ENCODE measurements at regions not wholly inside any gene's neighbourhood (a gene's known extent, or its start where the extent isn't known, plus 50 kb on each side); places are given as distances from the start of the nearest gene placed in this dataset.
"Not testable (repeated sequence)": the region's sequence is repeated elsewhere in the genome, so short reads cannot be mapped to it uniquely, and the experiment has no call there.

DNA sequence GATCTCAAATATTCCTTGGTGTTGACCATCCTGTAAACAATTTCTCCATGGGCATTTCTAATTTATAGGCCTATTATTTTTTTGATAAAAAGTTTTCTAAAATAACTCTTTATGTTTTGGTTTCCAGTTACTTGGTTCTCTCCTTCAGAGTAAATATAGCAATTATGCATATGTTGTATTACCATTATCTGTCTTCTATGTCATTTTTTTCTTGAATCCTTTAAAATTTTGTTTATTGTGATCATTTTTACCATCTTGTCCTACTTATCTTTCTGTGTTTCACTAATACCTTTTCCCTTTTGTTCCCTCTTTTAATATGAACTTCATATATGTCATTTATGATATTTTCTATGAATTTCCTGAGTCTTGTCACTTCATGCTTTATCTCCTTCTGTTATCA is 341.1 kb downstream of the PDCD6IP start:
- Mint-ChIP-seq H3K4me1 (ENCODE audit: low read depth) (no peaks in the 10 kb centered on the region), H3K36me3 (ENCODE audit: low read depth) (no peaks in the 10 kb centered on the region), H3K9me3 (no peaks in the 10 kb centered on the region), H3K27ac (no peak overlapping the region), H3K4me3 (no peak overlapping the region), H3K27me3 (ENCODE audit: insufficient read depth) (no peaks in the 10 kb centered on the region)
- DNase-seq (ENCODE audit: low spot score): no peak
- intact Hi-C loops (cut with micrococcal nuclease): no loop called here

DNA sequence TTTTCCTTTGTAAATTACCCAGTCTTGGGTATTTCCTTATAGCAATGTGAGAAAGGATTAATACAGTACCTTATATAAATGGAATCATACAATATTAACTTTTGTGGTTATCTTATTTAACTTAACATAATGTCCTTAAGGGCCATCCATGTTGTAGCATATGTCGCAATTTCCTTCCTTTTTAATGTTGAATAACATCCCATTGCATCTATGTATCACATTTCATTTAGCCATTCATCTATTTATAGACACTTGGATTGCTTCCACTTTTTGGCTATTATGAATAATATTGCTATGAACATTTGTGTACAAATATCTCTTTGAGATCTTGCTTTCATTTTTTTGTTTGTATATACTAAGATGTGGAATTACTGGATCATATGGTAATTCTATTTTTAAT is 342.2 kb downstream of the PDCD6IP start:
- Mint-ChIP-seq H3K27me3 (ENCODE audit: insufficient read depth) (no peaks in the 10 kb centered on the region), H3K4me1 (ENCODE audit: low read depth) (no peaks in the 10 kb centered on the region), H3K27ac (no peak overlapping the region), H3K4me3 (no peak overlapping the region), H3K36me3 (ENCODE audit: low read depth) (no peaks in the 10 kb centered on the region), H3K9me3 (no peaks in the 10 kb centered on the region)
- no peak for DNase-seq (ENCODE audit: low spot score)
- intact Hi-C loops (cut with micrococcal nuclease): no loop called here

DNA sequence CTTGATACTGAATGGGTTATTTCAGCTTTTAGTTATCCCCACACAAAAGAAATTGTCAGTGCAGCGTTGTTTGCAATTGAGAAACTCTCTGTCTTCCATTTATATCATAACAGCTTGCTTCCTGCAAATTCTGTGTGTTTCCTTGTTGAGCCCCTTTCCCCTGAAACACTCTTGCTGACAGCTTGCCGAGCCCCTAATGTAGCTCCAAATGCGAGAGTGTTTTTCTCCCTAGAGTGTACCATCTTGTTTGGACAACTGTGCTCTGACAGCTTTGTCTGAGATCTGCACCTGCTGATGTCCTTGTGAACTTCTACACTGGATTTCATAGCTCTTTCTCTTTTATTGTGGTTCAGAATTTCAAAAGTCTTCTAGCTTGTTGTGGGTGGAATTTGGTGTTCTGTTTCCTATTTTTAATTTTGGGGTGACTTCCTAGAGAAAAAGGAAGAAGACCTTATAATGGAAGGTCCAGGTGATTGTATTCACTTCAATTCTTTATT is 343.5 kb downstream of the PDCD6IP start:
- no peak overlapping the region for H3K27ac Mint-ChIP-seq
- no peak overlapping the region for H3K4me3 Mint-ChIP-seq
- no peaks in the 10 kb centered on the region for H3K9me3 Mint-ChIP-seq
- intact Hi-C loops (cut with micrococcal nuclease): no loop called here
- no peaks in the 10 kb centered on the region for H3K4me1 Mint-ChIP-seq (ENCODE audit: low read depth)
- no peaks in the 10 kb centered on the region for H3K27me3 Mint-ChIP-seq (ENCODE audit: insufficient read depth)
- DNase-seq (ENCODE audit: low spot score): no peak
- H3K36me3 Mint-ChIP-seq (ENCODE audit: low read depth): no peaks in the 10 kb centered on the region

DNA sequence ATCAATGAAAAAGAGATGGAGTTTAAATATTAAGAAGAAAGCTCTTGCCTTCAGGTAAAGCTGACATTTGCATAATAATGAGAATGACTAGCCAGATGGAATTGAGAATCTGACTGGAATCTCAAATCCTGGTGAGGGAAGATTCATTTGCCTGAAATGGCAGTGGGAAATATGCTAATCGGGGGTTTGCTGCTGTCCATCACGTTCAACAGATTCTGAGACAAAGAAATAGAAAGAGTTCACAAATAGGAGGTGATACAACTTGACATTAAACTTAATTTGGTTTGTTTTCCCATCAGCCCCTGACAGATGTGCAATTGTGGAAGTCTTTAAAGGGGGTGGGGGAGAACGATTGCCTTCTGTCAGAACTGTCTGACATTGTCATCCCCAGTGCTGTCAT is 347.4 kb downstream of the PDCD6IP start:
- no peaks in the 10 kb centered on the region for H3K4me1 Mint-ChIP-seq (ENCODE audit: low read depth)

DNA sequence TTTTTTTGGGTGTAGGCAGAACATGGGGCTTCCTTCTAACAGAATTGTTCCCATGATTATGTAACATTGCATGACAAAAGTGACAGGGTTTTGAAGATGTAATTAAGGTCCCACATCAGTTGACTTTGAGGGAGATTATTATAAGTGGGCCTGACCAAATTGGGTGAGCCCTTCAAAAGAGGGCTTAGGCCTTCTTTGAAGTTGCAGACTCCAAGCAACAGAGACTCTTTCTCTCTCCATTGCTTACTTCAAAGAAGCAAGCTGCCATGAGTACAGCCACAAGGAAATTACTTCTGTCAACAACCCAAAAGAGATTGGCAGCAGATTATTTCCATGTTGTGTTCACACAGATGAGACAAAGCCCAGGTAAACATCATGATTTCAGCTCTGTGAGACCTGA is 348.2 kb downstream of the PDCD6IP start:
- H3K27me3 Mint-ChIP-seq (ENCODE audit: insufficient read depth): peaks cover 1% of the 10 kb centered on the region
- H3K36me3 Mint-ChIP-seq (ENCODE audit: low read depth): no peaks in the 10 kb centered on the region
- no peak overlapping the region for H3K27ac Mint-ChIP-seq
- H3K9me3 Mint-ChIP-seq: no peaks in the 10 kb centered on the region
- intact Hi-C loops (cut with micrococcal nuclease): no loop called here
- DNase-seq (ENCODE audit: low spot score): no peak
- H3K4me3 Mint-ChIP-seq: no peak overlapping the region
- no peaks in the 10 kb centered on the region for H3K4me1 Mint-ChIP-seq (ENCODE audit: low read depth)

More for the DNA sequence above, 347.4 kb downstream of the PDCD6IP start:
- intact Hi-C loops (cut with micrococcal nuclease): no loop called here
- no peaks in the 10 kb centered on the region for H3K9me3 Mint-ChIP-seq
- no peaks in the 10 kb centered on the region for H3K36me3 Mint-ChIP-seq (ENCODE audit: low read depth)
- no peak overlapping the region for H3K4me3 Mint-ChIP-seq
- H3K27me3 Mint-ChIP-seq (ENCODE audit: insufficient read depth): no peaks in the 10 kb centered on the region
- DNase-seq (ENCODE audit: low spot score): no peak
- H3K27ac Mint-ChIP-seq: no peak overlapping the region

DNA sequence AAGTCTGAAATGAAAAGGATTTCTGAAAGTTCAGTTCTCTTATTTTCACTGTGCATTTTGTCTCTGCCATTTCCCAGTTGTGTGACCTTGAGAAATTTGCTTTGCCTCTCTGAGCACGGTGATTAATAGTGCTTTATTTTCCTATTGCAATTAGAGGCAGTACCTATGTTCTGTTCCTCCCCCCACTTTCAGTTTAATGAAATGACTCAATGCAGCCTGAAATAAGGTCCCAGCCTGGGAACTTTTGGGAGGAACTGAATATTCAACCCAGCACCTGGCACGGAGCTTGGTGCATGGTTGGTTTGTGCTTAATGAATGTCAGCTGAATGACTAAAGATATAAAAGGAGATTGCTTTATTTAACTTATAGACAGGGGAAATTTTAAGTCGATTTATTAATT is 352.6 kb downstream of the PDCD6IP start:
- Mint-ChIP-seq H3K4me1 (ENCODE audit: low read depth) (no peaks in the 10 kb centered on the region), H3K27ac (no peak overlapping the region), H3K36me3 (ENCODE audit: low read depth) (no peaks in the 10 kb centered on the region), H3K9me3 (no peaks in the 10 kb centered on the region), H3K4me3 (no peak overlapping the region), H3K27me3 (ENCODE audit: insufficient read depth) (peaks cover 1% of the 10 kb centered on the region)
- intact Hi-C loops (cut with micrococcal nuclease): no loop called here
- no peak for DNase-seq (ENCODE audit: low spot score)

DNA sequence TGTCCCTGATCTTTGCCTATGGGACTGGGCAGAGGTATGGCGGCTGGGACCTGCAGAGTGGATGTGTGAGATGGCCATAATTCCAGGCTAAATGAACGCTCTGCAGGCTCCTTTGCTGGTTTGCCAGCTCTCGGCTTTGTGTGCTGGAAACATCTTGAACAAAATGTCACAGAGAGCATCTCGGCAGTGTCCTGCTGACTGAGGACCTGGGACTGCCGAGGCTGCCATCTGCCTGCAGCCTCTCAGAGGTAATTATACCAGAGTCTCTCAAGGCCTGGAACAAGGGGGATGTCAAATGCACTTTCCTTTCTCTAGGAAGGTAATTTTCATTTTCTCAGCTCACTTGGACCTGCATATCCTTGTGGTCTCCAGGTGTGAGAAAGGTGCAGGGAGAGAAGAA is 354.2 kb downstream of the PDCD6IP start:
- intact Hi-C loops (cut with micrococcal nuclease): no loop called here
- H3K27me3 Mint-ChIP-seq (ENCODE audit: insufficient read depth): peaks cover 1% of the 10 kb centered on the region
- no peaks in the 10 kb centered on the region for H3K9me3 Mint-ChIP-seq
- no peak for DNase-seq (ENCODE audit: low spot score)
- no peaks in the 10 kb centered on the region for H3K36me3 Mint-ChIP-seq (ENCODE audit: low read depth)
- no peak overlapping the region for H3K27ac Mint-ChIP-seq
- H3K4me3 Mint-ChIP-seq: no peak overlapping the region
- no peaks in the 10 kb centered on the region for H3K4me1 Mint-ChIP-seq (ENCODE audit: low read depth)

DNA sequence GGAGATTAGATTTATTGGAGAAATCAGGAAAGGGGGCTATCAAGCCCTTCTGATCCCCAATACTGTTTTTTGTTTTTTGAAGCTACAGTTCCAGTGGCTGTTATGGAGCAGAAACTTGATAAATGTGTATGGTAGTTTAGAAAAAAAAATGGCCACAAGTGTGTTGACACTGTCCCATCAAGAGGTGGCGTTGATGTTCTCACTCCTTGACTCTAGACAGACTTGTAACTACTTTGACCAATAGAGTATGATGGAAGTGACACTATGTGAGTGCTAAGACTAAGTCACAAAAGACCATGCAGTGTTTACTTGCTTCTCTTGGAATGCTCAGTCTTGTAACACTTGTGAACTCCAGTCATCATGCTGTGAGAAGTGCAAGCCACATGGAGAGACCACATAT is 356.7 kb downstream of the PDCD6IP start:
- no peaks in the 10 kb centered on the region for H3K36me3 Mint-ChIP-seq (ENCODE audit: low read depth)
- H3K4me3 Mint-ChIP-seq: no peak overlapping the region
- H3K4me1 Mint-ChIP-seq (ENCODE audit: low read depth): no peaks in the 10 kb centered on the region
- peaks cover 1% of the 10 kb centered on the region for H3K27me3 Mint-ChIP-seq (ENCODE audit: insufficient read depth)
- DNase-seq (ENCODE audit: low spot score): no peak
- H3K9me3 Mint-ChIP-seq: no peaks in the 10 kb centered on the region
- H3K27ac Mint-ChIP-seq: no peak overlapping the region
- intact Hi-C loops (cut with micrococcal nuclease): no loop called here

DNA sequence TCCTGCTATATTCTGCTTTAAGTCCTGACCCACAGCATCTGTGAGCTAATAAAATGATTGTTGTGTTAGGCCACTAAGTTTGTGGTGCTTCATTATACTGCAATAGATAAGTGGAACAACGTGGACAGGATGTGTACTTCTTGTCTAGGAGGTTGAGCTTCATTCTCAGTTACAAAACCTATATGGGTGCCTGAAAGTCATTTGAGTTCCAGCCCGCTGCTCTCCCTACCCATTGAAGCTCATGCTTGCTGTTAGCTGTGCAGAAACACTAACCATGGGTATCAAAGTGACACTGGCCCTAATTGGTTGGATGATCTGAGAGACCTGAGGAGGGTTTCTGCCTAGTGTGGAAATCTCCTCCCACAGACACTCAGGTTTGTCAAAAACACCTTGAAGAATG is 357.2 kb downstream of the PDCD6IP start:
- Mint-ChIP-seq H3K4me1 (ENCODE audit: low read depth) (no peaks in the 10 kb centered on the region), H3K27ac (no peak overlapping the region)

DNA sequence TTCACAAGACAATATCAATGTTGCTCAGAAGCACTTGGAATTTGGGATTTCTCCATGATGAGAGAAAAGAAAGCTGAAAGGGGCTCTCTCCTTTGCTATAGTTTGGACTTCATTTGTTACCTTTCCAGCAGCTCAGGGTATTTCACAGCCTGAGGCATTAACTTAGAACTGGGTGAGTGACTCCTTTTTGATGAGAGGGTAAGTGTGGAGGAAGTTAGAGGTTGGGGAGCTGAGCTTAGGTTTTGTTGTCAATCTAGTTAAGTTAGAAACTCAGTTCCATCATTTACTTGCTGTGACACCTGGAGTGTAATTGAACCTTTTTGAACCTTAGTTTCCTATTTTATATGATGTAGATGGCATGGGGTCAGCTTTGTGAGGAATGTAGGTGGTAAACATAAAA is 359.1 kb downstream of the PDCD6IP start:
- Mint-ChIP-seq H3K27ac (no peak overlapping the region), H3K27me3 (ENCODE audit: insufficient read depth) (no peaks in the 10 kb centered on the region), H3K36me3 (ENCODE audit: low read depth) (no peaks in the 10 kb centered on the region), H3K4me3 (no peak overlapping the region), H3K9me3 (no peaks in the 10 kb centered on the region), H3K4me1 (ENCODE audit: low read depth) (no peaks in the 10 kb centered on the region)
- no peak for DNase-seq (ENCODE audit: low spot score)
- intact Hi-C loops (cut with micrococcal nuclease): no loop called here

More for the DNA sequence above, 357.2 kb downstream of the PDCD6IP start:
- no peak overlapping the region for H3K4me3 Mint-ChIP-seq
- H3K27me3 Mint-ChIP-seq (ENCODE audit: insufficient read depth): peaks cover 1% of the 10 kb centered on the region
- no peaks in the 10 kb centered on the region for H3K9me3 Mint-ChIP-seq
- no peak for DNase-seq (ENCODE audit: low spot score)
- intact Hi-C loops (cut with micrococcal nuclease): no loop called here
- H3K36me3 Mint-ChIP-seq (ENCODE audit: low read depth): no peaks in the 10 kb centered on the region

DNA sequence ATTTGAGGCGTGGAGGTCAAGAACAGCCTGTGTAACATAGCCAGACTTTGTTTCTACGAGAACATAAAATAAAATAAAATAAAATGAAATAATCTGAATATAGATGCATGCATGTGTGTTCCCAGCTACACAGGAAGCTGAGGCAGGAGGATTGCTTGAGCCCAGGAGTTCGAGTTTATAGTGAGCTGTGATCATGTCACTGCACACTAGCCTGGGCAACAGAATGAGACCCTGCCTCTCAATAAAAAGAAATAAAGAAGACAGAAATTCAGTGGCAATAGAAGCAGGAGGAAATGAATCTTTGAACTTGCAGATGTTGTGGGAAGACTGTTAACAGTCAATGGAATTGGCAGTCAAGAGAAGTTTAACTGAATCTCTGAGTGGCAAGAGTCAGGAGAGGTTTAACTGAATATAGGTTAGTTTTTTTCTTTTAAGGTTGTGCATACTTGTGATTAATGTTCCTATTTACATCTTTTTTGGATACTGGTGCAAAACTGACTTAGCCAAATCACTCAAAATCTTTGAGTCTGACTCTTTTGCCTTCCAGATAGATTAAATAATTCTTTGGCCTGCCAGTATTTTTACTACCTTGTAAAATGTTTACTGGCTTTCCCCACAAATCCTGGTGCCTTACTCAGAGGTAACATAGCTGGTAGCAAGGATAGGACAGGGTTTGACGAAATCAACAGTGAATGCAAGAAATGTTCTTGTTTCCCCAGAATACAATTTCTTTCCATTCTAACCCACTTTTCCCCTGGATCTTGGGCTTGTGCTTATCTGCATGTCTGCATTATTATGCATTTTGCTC is 361.4 kb downstream of the PDCD6IP start:
- Mint-ChIP-seq H3K27ac (no peak overlapping the region), H3K27me3 (ENCODE audit: insufficient read depth) (no peaks in the 10 kb centered on the region), H3K9me3 (no peaks in the 10 kb centered on the region), H3K4me3 (no peak overlapping the region), H3K36me3 (ENCODE audit: low read depth) (no peaks in the 10 kb centered on the region), H3K4me1 (ENCODE audit: low read depth) (no peaks in the 10 kb centered on the region)
- DNase-seq (ENCODE audit: low spot score): no peak
- intact Hi-C loops (cut with micrococcal nuclease): no loop called here

DNA sequence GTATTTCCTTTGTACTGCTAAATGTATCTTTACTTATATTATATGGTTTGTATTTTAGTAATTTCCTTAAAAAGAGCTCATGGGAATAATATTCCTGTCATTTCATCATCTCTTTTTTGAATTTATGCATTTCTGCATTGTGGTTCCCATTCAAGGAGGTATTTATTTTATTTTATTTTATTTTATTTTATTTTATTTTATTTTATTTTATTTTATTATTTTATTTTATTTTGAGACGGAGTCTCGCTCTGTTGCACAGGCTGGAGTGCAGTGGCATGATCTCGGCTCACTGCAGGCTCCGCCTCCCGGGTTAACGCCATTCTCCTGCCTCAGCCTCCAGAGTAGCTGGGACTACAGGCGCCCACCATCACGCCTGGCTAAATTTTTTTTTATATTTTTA is 371.2 kb downstream of the PDCD6IP start:
- H3K9me3 Mint-ChIP-seq; H3K4me3 Mint-ChIP-seq; H3K4me1 Mint-ChIP-seq (ENCODE audit: low read depth); H3K27ac Mint-ChIP-seq; intact Hi-C loops (cut with micrococcal nuclease); H3K27me3 Mint-ChIP-seq (ENCODE audit: insufficient read depth); DNase-seq (ENCODE audit: low spot score); H3K36me3 Mint-ChIP-seq (ENCODE audit: low read depth): not testable (repeated sequence)

DNA sequence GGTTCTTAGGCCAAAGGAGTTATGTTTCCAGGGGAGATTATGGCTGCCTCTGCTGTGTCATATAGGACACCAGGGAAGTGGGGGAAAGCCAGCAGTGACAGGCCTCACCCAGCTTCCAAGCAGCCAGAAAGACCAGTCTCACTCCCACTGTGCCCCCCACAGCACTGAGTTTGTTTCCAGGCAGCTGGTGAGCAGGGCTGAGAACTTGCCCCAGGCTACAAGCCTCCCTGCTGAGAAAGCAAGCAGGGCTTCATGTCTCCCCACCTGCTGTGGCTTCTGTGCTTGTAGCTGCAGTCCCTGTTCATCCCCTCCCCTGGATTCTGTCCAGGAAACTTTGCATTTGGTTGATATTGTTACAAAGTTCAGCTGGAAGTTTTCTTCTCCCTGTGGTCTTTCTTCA is 376.3 kb downstream of the PDCD6IP start:
- Mint-ChIP-seq H3K36me3 (ENCODE audit: low read depth) (no peaks in the 10 kb centered on the region), H3K4me3 (no peak overlapping the region), H3K9me3 (no peaks in the 10 kb centered on the region), H3K4me1 (ENCODE audit: low read depth) (no peaks in the 10 kb centered on the region), H3K27me3 (ENCODE audit: insufficient read depth) (peaks cover 2% of the 10 kb centered on the region), H3K27ac (no peak overlapping the region)
- no peak for DNase-seq (ENCODE audit: low spot score)
- intact Hi-C loops (cut with micrococcal nuclease): no loop called here
